K562 (cell line): ENCODE measurements at regions not wholly inside any gene's neighbourhood (a gene's known extent, or its start where the extent isn't known, plus 50 kb on each side); places are given as distances from the start of the nearest gene placed in this dataset.

Experiments
- BCOR ChIP-seq: fragments of 450-650 bp; IDR thresholded peaks from 2 replicates; pipeline ENCODE4 v1.6.1; 2016
- FOS ChIP-seq: IDR thresholded peaks from 3 replicates; pipeline ENCODE4 v1.6.1; 2011; ENCODE audit not compliant: insufficient read length; ENCODE audit errors: extremely low read depth
- FOSL1 ChIP-seq: fragments of 200-800 bp; sonication (Bioruptor generic); conservative IDR thresholded peaks from 2 replicates; pipeline ENCODE4 v1.6.1; 2016; ENCODE audit warnings: missing genetic modification characterization, missing compliant biosample characterization
- HDAC2 ChIP-seq: fragments of 450-650 bp; IDR thresholded peaks from 2 replicates; pipeline ENCODE4 v1.6.1; 2016; ENCODE audit warnings: mild to moderate bottlenecking
- HSF4 ChIP-seq: fragments of 250-450 bp; sonication (Bioruptor Pico); IDR thresholded peaks from 2 replicates; pipeline ENCODE4 v2.1.2; 2022; ENCODE audit warnings: mild to moderate bottlenecking, moderate library complexity, borderline replicate concordance
- MAFG ChIP-seq: fragments of 450-650 bp; conservative IDR thresholded peaks from 2 replicates; pipeline ENCODE4 v1.6.1; 2016; ENCODE audit warnings: missing genetic modification characterization, missing compliant biosample characterization
- MED1 ChIP-seq: sonication (generic); formaldehyde crosslinking; IDR thresholded peaks from 2 replicates; pipeline ENCODE4 v1.8.1; 2023; ENCODE audit warnings: missing genetic modification reagents, borderline replicate concordance
- MGA ChIP-seq: fragments of 450-650 bp; IDR thresholded peaks from 2 replicates; pipeline ENCODE4 v1.6.1; 2016; ENCODE audit warnings: mild to moderate bottlenecking, moderate library complexity
- NRF1 ChIP-seq, 2 experiments: fragments of 450-650 bp; IDR thresholded peaks in 1 of 2; conservative IDR thresholded peaks in 1 of 2; 2 replicates each; pipeline ENCODE4 v1.6.1; 2014; ENCODE audit warnings: mild to moderate bottlenecking in 2 of 2
- PHB ChIP-seq: fragments of 250-450 bp; sonication (Bioruptor Pico); IDR thresholded peaks from 2 replicates; pipeline ENCODE4 v1.5.0; 2021
- ZNF639 ChIP-seq, 2 experiments: fragments of 200-800 bp in 1 of 2; sonication (Bioruptor generic) in 1 of 2; sonication (generic) in 1 of 2; formaldehyde crosslinking in 1 of 2; IDR thresholded peaks in 1 of 2; conservative IDR thresholded peaks in 1 of 2; 2 replicates each; pipeline versions ENCODE4 v1.5.0 to v1.6.1; 2016 to 2020; ENCODE audit warnings: missing compliant biosample characterization in 1 of 2, missing genetic modification characterization in 1 of 2, missing genetic modification reagents in 1 of 2
- TF ChIP-seq, protein P1 (sequence below): fragments of 450-650 bp; IDR thresholded peaks from 2 replicates; pipeline ENCODE4 v1.6.1; 2017; ENCODE audit warnings: antibody characterized with exemption, mild to moderate bottlenecking

DNA sequence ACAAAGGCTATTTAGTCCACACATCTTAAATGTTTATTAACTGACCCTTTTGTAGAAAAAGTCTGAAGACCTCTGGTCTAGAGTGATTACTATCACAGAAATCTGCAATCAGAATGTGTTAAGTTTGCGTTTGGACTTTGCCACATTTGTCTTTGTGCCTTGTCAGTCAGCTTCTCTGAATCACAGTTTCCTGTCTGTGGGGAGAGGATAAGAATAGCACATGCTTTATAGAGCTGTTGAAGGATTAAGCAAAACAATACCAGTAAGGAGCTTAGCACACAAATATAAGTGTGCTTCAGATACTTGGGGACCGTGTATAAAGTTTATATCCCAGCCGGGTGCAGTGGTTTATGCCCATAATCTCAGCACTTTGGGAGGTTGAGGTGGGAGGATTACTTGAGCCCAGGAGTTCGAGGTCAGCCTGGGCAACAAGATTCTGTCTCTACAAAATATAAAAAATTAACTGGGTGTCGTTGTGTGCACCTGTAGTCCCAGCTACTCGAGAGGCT lies 63.0 kb upstream of the BTG1 start (continued):
- TF ChIP-seq FOSL1 (peak; percentile 83), ZNF639 (CRISPR knock-in tag; conservative IDR thresholded peaks at IDR 0.05 in 1 of 2, IDR thresholded peaks at IDR 0.05 in 1 of 2) (no peak), BCOR (no peak), PHB (CRISPR knock-in tag) (no peak), MGA (peak; percentile 53), HDAC2 (peak; percentile 63; the same call in 1 of the 2 replicates), NRF1 (conservative IDR thresholded peaks at IDR 0.05 in 1 of 2, IDR thresholded peaks at IDR 0.05 in 1 of 2) (no peak), MAFG (no peak), FOS (no peak), HSF4 (CRISPR knock-in tag) (no peak), MED1 (CRISPR knock-in tag) (no peak)
- TF ChIP-seq, protein P1, sequence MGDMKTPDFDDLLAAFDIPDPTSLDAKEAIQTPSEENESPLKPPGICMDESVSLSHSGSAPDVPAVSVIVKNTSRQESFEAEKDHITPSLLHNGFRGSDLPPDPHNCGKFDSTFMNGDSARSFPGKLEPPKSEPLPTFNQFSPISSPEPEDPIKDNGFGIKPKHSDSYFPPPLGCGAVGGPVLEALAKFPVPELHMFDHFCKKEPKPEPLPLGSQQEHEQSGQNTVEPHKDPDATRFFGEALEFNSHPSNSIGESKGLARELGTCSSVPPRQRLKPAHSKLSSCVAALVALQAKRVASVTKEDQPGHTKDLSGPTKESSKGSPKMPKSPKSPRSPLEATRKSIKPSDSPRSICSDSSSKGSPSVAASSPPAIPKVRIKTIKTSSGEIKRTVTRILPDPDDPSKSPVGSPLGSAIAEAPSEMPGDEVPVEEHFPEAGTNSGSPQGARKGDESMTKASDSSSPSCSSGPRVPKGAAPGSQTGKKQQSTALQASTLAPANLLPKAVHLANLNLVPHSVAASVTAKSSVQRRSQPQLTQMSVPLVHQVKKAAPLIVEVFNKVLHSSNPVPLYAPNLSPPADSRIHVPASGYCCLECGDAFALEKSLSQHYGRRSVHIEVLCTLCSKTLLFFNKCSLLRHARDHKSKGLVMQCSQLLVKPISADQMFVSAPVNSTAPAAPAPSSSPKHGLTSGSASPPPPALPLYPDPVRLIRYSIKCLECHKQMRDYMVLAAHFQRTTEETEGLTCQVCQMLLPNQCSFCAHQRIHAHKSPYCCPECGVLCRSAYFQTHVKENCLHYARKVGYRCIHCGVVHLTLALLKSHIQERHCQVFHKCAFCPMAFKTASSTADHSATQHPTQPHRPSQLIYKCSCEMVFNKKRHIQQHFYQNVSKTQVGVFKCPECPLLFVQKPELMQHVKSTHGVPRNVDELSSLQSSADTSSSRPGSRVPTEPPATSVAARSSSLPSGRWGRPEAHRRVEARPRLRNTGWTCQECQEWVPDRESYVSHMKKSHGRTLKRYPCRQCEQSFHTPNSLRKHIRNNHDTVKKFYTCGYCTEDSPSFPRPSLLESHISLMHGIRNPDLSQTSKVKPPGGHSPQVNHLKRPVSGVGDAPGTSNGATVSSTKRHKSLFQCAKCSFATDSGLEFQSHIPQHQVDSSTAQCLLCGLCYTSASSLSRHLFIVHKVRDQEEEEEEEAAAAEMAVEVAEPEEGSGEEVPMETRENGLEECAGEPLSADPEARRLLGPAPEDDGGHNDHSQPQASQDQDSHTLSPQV: 0 out of 2 replicates have a peak, but pooled peaks have one; percentile 21
